Heart left ventricle (tissue), 13 donors: ENCODE measurements at regions not wholly inside any gene's neighbourhood (a gene's known extent, or its start where the extent isn't known, plus 50 kb on each side); places are given as distances from the start of the nearest gene placed in this dataset.

Experiments used
- CTCF ChIP-seq, 12 donors: fragments of 200-600 bp; sonication (generic) in 4 of 12; IDR thresholded peaks; one replicate each; pipeline versions ENCODE4 v1.5.0 to v1.8.0; 2018 to 2022; ENCODE audit warnings: antibody characterized with exemption in 12 of 12, mild to moderate bottlenecking in 5 of 12
- POLR2A ChIP-seq, 2 donors: fragments of 450-650 bp; IDR thresholded peaks; one replicate each; pipeline ENCODE4 v1.6.1; 2017; ENCODE audit warnings: antibody characterized with exemption in 2 of 2, mild to moderate bottlenecking in 2 of 2, moderate library complexity in 2 of 2
- donor health status: ischemic (EF 13 %, LVEDD 7.1; RV severe dilation, severe dysfunction).
- donor health status: DM: no; HTN: yes; CAD: no.
- donor health status: DM: no; HTN: no; CAD: no.
- donor health status: ischemic (EF 25% LVEDD 6.9; RV normal size, moderate dysfunction).
- donor health status: ischemic (EF 25% LVEDD 5.7; RV mildly dilated, moderate dysfunction).
- donor health status: ischemic (EF 35%, LVEDD 5.7; RV mildly dilated, moderate dysfunction).
- donor health status: nonischemic (EF 11% LVEDD 7.7; RV severe dilation, severe dysfunction).
- donor health status: DM: yes; HTN: yes; CAD: no.
- donor health status: PGD.
- donor health status: ischemic (EF 29% LVEDD 5.4; RV normal size, mild dysfunction).
- donor health status: nonischemic (EF 23%, LVEDD 6.1; RV moderate dilation, normal function).

GRCh38 chr1:10882069-10882468 lies 85.6 kb upstream of the CASZ1 start:
- TF ChIP-seq CTCF (IDR thresholded peaks at IDR 0.05) (no peak), POLR2A (IDR thresholded peaks at IDR 0.05) (no peak)
